ENCODE measurements at regions not wholly inside any gene's neighbourhood (a gene's known extent, or its start where the extent isn't known, plus 50 kb on each side); places are given as distances from the start of the nearest gene placed in this dataset.

GRCh38 chr3:83169473-83169872 is 1408.0 kb upstream of the GBE1 start:
- no peaks in the 10 kb centered on the region for H4K20me1 ChIP-seq (ENCODE audit: low read length)
- TF ChIP-seq CTCF (conservative IDR thresholded peaks at IDR 0.05; ENCODE audit: low read depth, low read length) (no peak), EZH2 (IDR thresholded peaks at IDR 0.05; ENCODE audit: low read length, unreplicated experiment) (no peak), EZH2phosphoT487 (IDR thresholded peaks at IDR 0.05; ENCODE audit: borderline replicate concordance, low read length) (no peak)
- no peaks in the 10 kb centered on the region for H3K36me3 ChIP-seq (ENCODE audit: low read depth, low read length)
- ATAC-seq (no peak), DNase-seq (no peak)
- CTCF ChIA-PET: no interaction called here
- BruUV-seq (replicated peaks): no TSS peak
- no peak overlapping the region for H3K4me2 ChIP-seq (ENCODE audit: low read length)
- no peak overlapping the region for H2AFZ ChIP-seq (ENCODE audit: low read length)
- H3K4me1 ChIP-seq (ENCODE audit: insufficient read depth, low read length): no peaks in the 10 kb centered on the region
- H3K9me2 ChIP-seq (replicated peaks; ENCODE audit: low read length): no peaks in the 10 kb centered on the region
- H3K27me3 ChIP-seq (ENCODE audit: low read length): no peaks in the 10 kb centered on the region
- no peak overlapping the region for H3K27ac ChIP-seq (ENCODE audit: low read length)
- POLR2A ChIA-PET (ENCODE audit: unreplicated experiment): no interaction called here
- H3F3A ChIP-seq (ENCODE audit: low read length, unreplicated experiment): no peaks in the 10 kb centered on the region
- H3K79me2 ChIP-seq (ENCODE audit: low read length): no peaks in the 10 kb centered on the region
- H3K4me3 ChIP-seq (ENCODE audit: low read length): no peak overlapping the region
- H3K9me3 ChIP-seq (ENCODE audit: low read length): no peaks in the 10 kb centered on the region
- intact Hi-C loops (cut with micrococcal nuclease): no loop called here
- H3K9ac ChIP-seq (ENCODE audit: low read length): no peak overlapping the region

GRCh38 chr3:83150896-83151295 is 1389.5 kb upstream of the GBE1 start:
- intact Hi-C loops (cut with micrococcal nuclease): no loop called here
- H3K79me2 ChIP-seq (ENCODE audit: low read length): no peaks in the 10 kb centered on the region
- no peaks in the 10 kb centered on the region for H3K4me1 ChIP-seq (ENCODE audit: insufficient read depth, low read length)
- no peaks in the 10 kb centered on the region for H3K36me3 ChIP-seq (ENCODE audit: low read depth, low read length)
- no TSS peak for BruUV-seq (replicated peaks)
- DNase-seq (no peak), ATAC-seq (no peak)
- no peaks in the 10 kb centered on the region for H4K20me1 ChIP-seq (ENCODE audit: low read length)
- ChIA-PET POLR2A (ENCODE audit: unreplicated experiment) (no interaction called here), CTCF (no interaction called here)
- no peak overlapping the region for H3K27ac ChIP-seq (ENCODE audit: low read length)
- H3K27me3 ChIP-seq (ENCODE audit: low read length): no peaks in the 10 kb centered on the region
- no peak overlapping the region for H3K9ac ChIP-seq (ENCODE audit: low read length)
- no peak overlapping the region for H3K4me2 ChIP-seq (ENCODE audit: low read length)
- TF ChIP-seq EZH2 (IDR thresholded peaks at IDR 0.05; ENCODE audit: low read length, unreplicated experiment): no peak
- no peak for TF ChIP-seq CTCF (conservative IDR thresholded peaks at IDR 0.05; ENCODE audit: low read depth, low read length)
- TF ChIP-seq EZH2phosphoT487 (IDR thresholded peaks at IDR 0.05; ENCODE audit: borderline replicate concordance, low read length): no peak
- no peaks in the 10 kb centered on the region for H3K9me2 ChIP-seq (replicated peaks; ENCODE audit: low read length)
- no peaks in the 10 kb centered on the region for H3F3A ChIP-seq (ENCODE audit: low read length, unreplicated experiment)
- no peaks in the 10 kb centered on the region for H3K9me3 ChIP-seq (ENCODE audit: low read length)
- H3K4me3 ChIP-seq (ENCODE audit: low read length): no peak overlapping the region
- no peak overlapping the region for H2AFZ ChIP-seq (ENCODE audit: low read length)

DNA sequence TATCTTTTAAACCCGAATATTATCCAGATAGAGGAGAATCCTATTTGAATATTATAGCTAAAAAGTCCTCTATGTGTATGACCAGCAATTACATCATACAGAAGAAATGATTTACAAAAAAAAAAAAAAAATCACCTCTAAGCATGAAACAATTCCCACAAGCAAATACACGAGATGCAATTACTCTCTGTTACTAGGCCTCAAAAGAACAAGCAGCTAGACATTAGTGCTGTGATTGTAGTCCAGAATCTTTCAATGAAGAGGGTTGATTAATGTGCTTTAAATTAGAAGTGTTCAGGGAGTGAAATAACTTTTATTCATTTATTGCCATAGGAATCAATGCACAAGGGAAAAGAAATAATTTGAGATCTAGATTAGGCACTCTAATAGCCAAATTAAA is 1379.5 kb upstream of the GBE1 start:
- CTCF ChIA-PET: no interaction called here
- POLR2A ChIA-PET (ENCODE audit: unreplicated experiment): no interaction called here
- Histone ChIP-seq H3K9me3 (ENCODE audit: low read length) (no peaks in the 10 kb centered on the region), H3K4me2 (ENCODE audit: low read length) (no peak overlapping the region), H3K27me3 (ENCODE audit: low read length) (no peaks in the 10 kb centered on the region), H3K27ac (ENCODE audit: low read length) (no peak overlapping the region), H3K9me2 (replicated peaks; ENCODE audit: low read length) (no peaks in the 10 kb centered on the region), H3K4me3 (ENCODE audit: low read length) (no peak overlapping the region), H4K20me1 (ENCODE audit: low read length) (no peaks in the 10 kb centered on the region), H2AFZ (ENCODE audit: low read length) (no peak overlapping the region), H3K36me3 (ENCODE audit: low read depth, low read length) (no peaks in the 10 kb centered on the region), H3K9ac (ENCODE audit: low read length) (no peak overlapping the region), H3F3A (ENCODE audit: low read length, unreplicated experiment) (no peaks in the 10 kb centered on the region), H3K79me2 (ENCODE audit: low read length) (no peaks in the 10 kb centered on the region), H3K4me1 (ENCODE audit: insufficient read depth, low read length) (no peaks in the 10 kb centered on the region)
- DNase-seq (no peak), ATAC-seq (no peak)
- no TSS peak for BruUV-seq (replicated peaks)
- TF ChIP-seq EZH2phosphoT487 (IDR thresholded peaks at IDR 0.05; ENCODE audit: borderline replicate concordance, low read length): no peak
- no peak for TF ChIP-seq CTCF (conservative IDR thresholded peaks at IDR 0.05; ENCODE audit: low read depth, low read length)
- intact Hi-C loops (cut with micrococcal nuclease): no loop called here

Measured in PC-3 (cell line).